Gastrocnemius medialis (tissue), 4 donors: ENCODE measurements at regions not wholly inside any gene's neighbourhood (a gene's known extent, or its start where the extent isn't known, plus 50 kb on each side); places are given as distances from the start of the nearest gene placed in this dataset.

Experiments used
- ATAC-seq, 2 donors: fragments of 150-250 bp; one replicate each; pipeline ENCODE4 v1.9.1; 2016
- DNase-seq, 2 donors: peaks; one replicate each; pipeline ENCODE4 v3.0.0-alpha.2; 2019
- H3K27ac ChIP-seq, 4 donors: fragments of 200-600 bp; sonication (generic); 1 replicate in 1 of 4; 2 replicates in 3 of 4; pipeline ENCODE4 v1.5.1; 2016 to 2018; ENCODE audit warnings: mild to moderate bottlenecking in 2 of 4, moderate library complexity in 1 of 4
- H3K27me3 ChIP-seq, 3 donors: fragments of 200-600 bp; sonication (generic) in 2 of 3; 1 replicate in 1 of 3; 2 replicates in 2 of 3; pipeline versions ENCODE4 v1.5.1 to v1.6.0; 2016 to 2019; ENCODE audit warnings: mild to moderate bottlenecking in 1 of 3, moderate library complexity in 1 of 3
- H3K36me3 ChIP-seq, 2 donors: fragments of 200-600 bp; sonication (generic) in 1 of 2; one replicate each; pipeline ENCODE4 v1.5.1; 2017 to 2018
- H3K4me1 ChIP-seq, 2 donors: fragments of 200-600 bp; sonication (generic) in 1 of 2; one replicate each; pipeline ENCODE4 v1.5.1; 2016 to 2017; ENCODE audit warnings: mild to moderate bottlenecking in 2 of 2
- H3K4me3 ChIP-seq, 4 donors: fragments of 200-600 bp; sonication (generic) in 3 of 4; 1 replicate in 1 of 4; 2 replicates in 3 of 4; pipeline ENCODE4 v1.5.1; 2016 to 2019; ENCODE audit warnings: mild to moderate bottlenecking in 2 of 4
- H3K9me3 ChIP-seq, 3 donors: fragments of 200-600 bp; sonication (generic) in 2 of 3; 1 replicate in 1 of 3; 2 replicates in 2 of 3; pipeline ENCODE4 v1.5.1; 2016 to 2019
- CTCF ChIP-seq, 5 experiments: fragments of 450-650 bp in 3 of 5; fragments of 200-600 bp in 2 of 5; sonication (generic) in 2 of 5; IDR thresholded peaks in 4 of 5; conservative IDR thresholded peaks in 1 of 5; 1 replicate in 4 of 5; 2 replicates in 1 of 5; pipeline ENCODE4 v1.5.1; 2016 to 2019; ENCODE audit warnings: antibody characterized with exemption in 5 of 5, mild to moderate bottlenecking in 3 of 5, moderate library complexity in 3 of 5
- POLR2A ChIP-seq, 2 donors: fragments of 450-650 bp; IDR thresholded peaks; one replicate each; pipeline ENCODE4 v1.6.1; 2017; ENCODE audit warnings: antibody characterized with exemption in 2 of 2, mild to moderate bottlenecking in 2 of 2, moderate library complexity in 2 of 2
- in situ Hi-C, 4 donors: fragments of 200-750 bp; cut with MboI; loops; one replicate each; pipeline versions ENCODE4 v1.15.0 to v1.8.0; 2017; ENCODE audit warnings: low sequenced_read_pairs in 4 of 4
- intact Hi-C: fragments of 100-400 bp; cut with DNase I; formaldehyde crosslinking; loops from one replicate; pipeline ENCODE4 v1.15.1; 2023; ENCODE audit warnings: low total_unique reads

GRCh38 chr13:70622796-70623195, 514.5 kb upstream of the KLHL1 start:
- intact Hi-C loops (no loop called here), in situ Hi-C loops (loop anchor here in 1 of 4 donors (25.0 kb wide), 1 partner anchor 90 kb away; no protein-coding TSS in a partner anchor)
- H3K9me3 ChIP-seq: no peaks in the 10 kb centered on the region
- ATAC-seq (no peak), DNase-seq (no peak)
- H3K4me3 ChIP-seq: no peak overlapping the region
- no peaks in the 10 kb centered on the region for H3K27me3 ChIP-seq
- H3K4me1 ChIP-seq: no peaks in the 10 kb centered on the region
- no peak overlapping the region for H3K27ac ChIP-seq
- H3K36me3 ChIP-seq: no peaks in the 10 kb centered on the region
- TF ChIP-seq CTCF (IDR thresholded peaks at IDR 0.05 in 4 of 5, conservative IDR thresholded peaks at IDR 0.05 in 1 of 5) (no peak), POLR2A (IDR thresholded peaks at IDR 0.05) (no peak)

- DNase-seq (no peak), ATAC-seq (no peak)
- Histone ChIP-seq H3K4me1 (no peaks in the 10 kb centered on the region), H3K36me3 (no peaks in the 10 kb centered on the region), H3K4me3 (no peak overlapping the region), H3K27ac (no peak overlapping the region), H3K27me3 (no peaks in the 10 kb centered on the region), H3K9me3 (no peaks in the 10 kb centered on the region)
- in situ Hi-C loops: loop anchor here in 1 of 4 donors (25.0 kb wide), 1 partner anchor 92 kb away; no protein-coding TSS in a partner anchor
- intact Hi-C loops: no loop called here
- TF ChIP-seq POLR2A (IDR thresholded peaks at IDR 0.05) (no peak), CTCF (IDR thresholded peaks at IDR 0.05 in 4 of 5, conservative IDR thresholded peaks at IDR 0.05 in 1 of 5) (no peak)
Observed at GRCh38 chr13:70619936-70620335, 511.7 kb upstream of the KLHL1 start.

DNA sequence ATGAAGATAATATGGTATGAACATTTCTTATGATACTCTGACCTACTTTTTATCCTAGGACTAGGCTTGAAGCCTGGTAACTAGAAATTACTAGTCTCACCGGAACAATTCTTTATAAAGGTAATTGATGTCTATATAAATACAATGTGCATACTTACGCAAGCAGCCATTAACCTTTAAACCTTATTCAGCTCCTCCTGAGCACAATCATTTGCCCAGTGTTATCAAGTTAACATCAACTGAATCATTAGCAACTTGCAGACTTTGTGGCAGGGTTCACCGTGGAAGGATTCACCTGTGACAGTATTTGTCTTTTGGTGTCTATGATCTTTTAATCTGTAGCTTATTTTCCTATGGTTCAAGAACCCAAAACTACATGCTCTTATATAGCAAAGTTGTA, 508.6 kb upstream of the KLHL1 start:
- H3K27ac ChIP-seq: no peak overlapping the region
- H3K9me3 ChIP-seq: no peaks in the 10 kb centered on the region
- no peaks in the 10 kb centered on the region for H3K4me1 ChIP-seq
- intact Hi-C loops: no loop called here
- H3K4me3 ChIP-seq: no peak overlapping the region
- H3K36me3 ChIP-seq: no peaks in the 10 kb centered on the region
- DNase-seq (no peak), ATAC-seq (no peak)
- no peak for TF ChIP-seq POLR2A (IDR thresholded peaks at IDR 0.05)
- TF ChIP-seq CTCF (IDR thresholded peaks at IDR 0.05 in 4 of 5, conservative IDR thresholded peaks at IDR 0.05 in 1 of 5): no peak
- in situ Hi-C loops: loop anchor here in 1 of 4 donors (25.0 kb wide), 1 partner anchor 95 kb away; no protein-coding TSS in a partner anchor
- no peaks in the 10 kb centered on the region for H3K27me3 ChIP-seq

DNA sequence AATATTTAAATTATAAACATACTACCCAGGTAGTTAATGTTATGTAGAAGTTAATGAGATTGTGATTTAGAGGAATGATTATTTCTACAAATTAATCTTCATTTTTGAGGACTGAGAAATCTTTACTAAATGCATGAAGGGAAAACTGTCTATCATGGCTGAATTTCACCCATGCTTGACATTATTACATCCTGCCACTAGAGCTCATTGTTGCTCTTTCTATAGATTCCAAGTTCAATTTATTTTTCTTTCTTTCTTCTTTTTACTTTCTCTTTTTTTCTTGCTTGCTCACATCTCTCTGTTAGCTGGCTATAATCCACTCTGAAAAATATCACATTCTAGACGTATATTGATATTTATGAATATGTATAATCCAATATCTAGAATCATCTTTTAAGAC, 505.0 kb upstream of the KLHL1 start:
- H3K27me3 ChIP-seq: no peaks in the 10 kb centered on the region
- DNase-seq (no peak), ATAC-seq (no peak)
- TF ChIP-seq POLR2A (IDR thresholded peaks at IDR 0.05) (no peak), CTCF (IDR thresholded peaks at IDR 0.05 in 4 of 5, conservative IDR thresholded peaks at IDR 0.05 in 1 of 5) (no peak)
- no peak overlapping the region for H3K27ac ChIP-seq
- no peaks in the 10 kb centered on the region for H3K36me3 ChIP-seq
- intact Hi-C loops: no loop called here
- H3K4me3 ChIP-seq: no peak overlapping the region
- no peaks in the 10 kb centered on the region for H3K4me1 ChIP-seq
- in situ Hi-C loops: loop anchor here in 1 of 4 donors (25.0 kb wide), 1 partner anchor 99 kb away; no protein-coding TSS in a partner anchor
- H3K9me3 ChIP-seq: no peaks in the 10 kb centered on the region

DNA sequence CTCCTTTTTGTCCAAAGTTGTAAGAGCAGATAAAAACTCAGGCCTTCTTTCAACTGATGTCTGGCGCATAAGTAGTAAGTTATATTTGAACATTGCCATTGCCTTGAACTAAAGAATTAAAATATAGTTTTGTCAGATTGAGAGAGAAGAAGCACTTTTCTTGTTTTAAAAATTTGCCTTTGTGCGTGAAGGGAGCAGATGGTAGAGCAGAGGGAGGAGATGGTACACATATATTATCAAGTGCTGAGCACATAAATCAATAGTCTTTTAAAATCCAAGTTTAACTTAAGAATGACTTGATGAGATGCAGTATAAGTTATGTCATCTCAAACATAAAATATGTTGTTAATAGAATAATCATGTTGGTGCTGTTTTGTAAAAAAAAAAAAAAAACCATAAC, 504.6 kb upstream of the KLHL1 start:
- intact Hi-C loops: no loop called here
- TF ChIP-seq CTCF (IDR thresholded peaks at IDR 0.05 in 4 of 5, conservative IDR thresholded peaks at IDR 0.05 in 1 of 5) (no peak), POLR2A (IDR thresholded peaks at IDR 0.05) (no peak)

More for the DNA sequence above, 504.6 kb upstream of the KLHL1 start:
- H3K4me1 ChIP-seq: no peaks in the 10 kb centered on the region
- H3K36me3 ChIP-seq: no peaks in the 10 kb centered on the region
- H3K27ac ChIP-seq: no peak overlapping the region
- DNase-seq (no peak), ATAC-seq (no peak)
- H3K4me3 ChIP-seq: no peak overlapping the region
- no peaks in the 10 kb centered on the region for H3K27me3 ChIP-seq
- in situ Hi-C loops: loop anchor here in 1 of 4 donors (25.0 kb wide), 1 partner anchor 99 kb away; no protein-coding TSS in a partner anchor
- H3K9me3 ChIP-seq: no peaks in the 10 kb centered on the region
